K562 (cell line): ENCODE measurements at regions not wholly inside any gene's neighbourhood (a gene's known extent, or its start where the extent isn't known, plus 50 kb on each side); places are given as distances from the start of the nearest gene placed in this dataset.

ENCODE experiments used
- ATAC-seq: fragments of 200-7000 bp; cut with Tn5 transposase; 3 replicates; pipeline ENCODE4 v1.9.1; 2020; ENCODE audit warnings: moderate library complexity
- BruUV-seq: library from RNA; stranded (reverse); fragments of 400-500 nt; replicated peaks from 2 replicates; lab custom pipeline; 2021; lab: Mats Ljungman, UMichigan
- CTCF ChIA-PET: fragments of 300-600 bp; formaldehyde crosslinking; extraction: SDS; loops from one replicate; lab custom pipeline; 2021; ENCODE audit warnings: low intra/inter-chr PET ratio; lab: Yijun Ruan, JAX
- POLR2A ChIA-PET: fragments of 300-600, 350-650 bp; sonication (Branson Sonifier 250); formaldehyde crosslinking; extraction: SDS; loops from one replicate; lab custom pipeline; 2021; ENCODE audit warnings: antibody characterized with exemption, inconsistent platforms; lab: Yijun Ruan, JAX
- DNase-seq, 4 experiments: peaks; one replicate each; pipeline versions ENCODE4 v3.0.0 to v3.0.0-alpha.2; 2011 to 2018; ENCODE audit warnings: low spot score in 3 of 4, mixed read lengths in 3 of 4; ENCODE audit errors: extremely low read depth in 1 of 4
- FAIRE-seq: peaks from 2 replicates; lab custom pipeline; 2011; peaks lifted over from hg19 to GRCh38; lab: Jason Lieb, UNC
- H2AFZ ChIP-seq: 2 replicates; pipeline ENCODE4 v1.6.0; 2011; ENCODE audit warnings: low read depth, low read length, control low read depth, inconsistent platforms
- H3K27ac ChIP-seq: fragments of 200-600 bp; 3 replicates; pipeline ENCODE4 v1.8.0; 2011; ENCODE audit warnings: low read depth, mild to moderate bottlenecking, control low read depth, inconsistent platforms, low read length, moderate library complexity, mixed read lengths; ENCODE audit errors: extremely low read depth
- H3K27me3 ChIP-seq, 2 experiments: fragments of 300-600 bp in 1 of 2; 2 replicates in 1 of 2; 3 replicates in 1 of 2; pipeline versions ENCODE4 v1.6.0 to v1.8.0; 2011; ENCODE audit warnings: inconsistent platforms in 2 of 2, low read length in 2 of 2, mild to moderate bottlenecking in 1 of 2, mixed read lengths in 1 of 2, moderate library complexity in 1 of 2; ENCODE audit not compliant: control insufficient read depth in 2 of 2, insufficient read depth in 2 of 2
- H3K36me3 ChIP-seq: fragments of 300-600 bp; 3 replicates; pipeline ENCODE4 v1.8.0; 2011; ENCODE audit warnings: mild to moderate bottlenecking, low read length, inconsistent platforms; ENCODE audit not compliant: control insufficient read depth, insufficient read depth
- H3K4me1 ChIP-seq, 2 experiments: fragments of 200-600 bp in 1 of 2; replicated peaks in 1 of 2; 2 replicates in 1 of 2; 3 replicates in 1 of 2; pipeline versions ENCODE4 v1.5.1 to v1.8.0; 2011; ENCODE audit warnings: inconsistent platforms in 2 of 2, low read length in 2 of 2, mild to moderate bottlenecking in 1 of 2, mixed read lengths in 1 of 2, moderate library complexity in 1 of 2; ENCODE audit not compliant: control insufficient read depth in 2 of 2, insufficient read depth in 2 of 2
- H3K4me2 ChIP-seq: 2 replicates; pipeline ENCODE4 v1.6.1; 2011; ENCODE audit warnings: low read length, control low read depth, inconsistent platforms, mixed read lengths; ENCODE audit not compliant: insufficient read depth
- H3K4me3 ChIP-seq: fragments of 200-600 bp; sonication (generic), shearing (Covaris generic); 2 replicates; pipeline ENCODE4 v1.5.1; 2016; ENCODE audit warnings: control low read depth, inconsistent platforms
- H3K79me2 ChIP-seq: fragments of 200-600 bp; 3 replicates; pipeline ENCODE4 v1.8.0; 2011; ENCODE audit warnings: low read length, inconsistent platforms; ENCODE audit not compliant: control insufficient read depth, insufficient read depth
- H3K9ac ChIP-seq, 2 experiments: 2 replicates each; pipeline versions ENCODE4 v1.6.0 to v1.6.1; 2011; ENCODE audit warnings: low read depth in 2 of 2, low read length in 2 of 2, control low read depth in 1 of 2, inconsistent platforms in 1 of 2, mild to moderate bottlenecking in 1 of 2, mixed read lengths in 1 of 2; ENCODE audit not compliant: insufficient read depth in 1 of 2
- H3K9me1 ChIP-seq: one replicate; pipeline ENCODE4 v1.6.0; 2011; ENCODE audit warnings: inconsistent platforms, mild to moderate bottlenecking, low read length, moderate library complexity; ENCODE audit not compliant: control insufficient read depth, insufficient read depth
- H3K9me3 ChIP-seq: replicated peaks from 2 replicates; pipeline ENCODE4 v1.5.1; 2011; ENCODE audit warnings: low read depth, low read length, inconsistent platforms; ENCODE audit not compliant: control insufficient read depth, insufficient read depth
- H4K20me1 ChIP-seq: replicated peaks from 2 replicates; pipeline ENCODE4 v1.6.1; 2011; ENCODE audit warnings: low read length, inconsistent platforms, mixed read lengths; ENCODE audit not compliant: control insufficient read depth, insufficient read depth
- CBFA2T2 ChIP-seq: fragments of 450-650 bp; conservative IDR thresholded peaks from 2 replicates; pipeline ENCODE4 v1.6.1; 2017; ENCODE audit warnings: mild to moderate bottlenecking
- ETV1 ChIP-seq: fragments of 450-650 bp; conservative IDR thresholded peaks from 2 replicates; pipeline ENCODE4 v1.6.1; 2016; ENCODE audit warnings: missing genetic modification characterization, control low read depth, low read depth, missing compliant biosample characterization
- IRF1 ChIP-seq: sonication (generic); formaldehyde crosslinking; IDR thresholded peaks from 2 replicates; pipeline ENCODE4 v1.8.0; 2022; ENCODE audit warnings: missing genetic modification reagents, mild to moderate bottlenecking, borderline replicate concordance
- NELFE ChIP-seq: IDR thresholded peaks from 2 replicates; pipeline ENCODE4 v1.6.1; 2011; ENCODE audit warnings: mild to moderate bottlenecking; ENCODE audit not compliant: insufficient read depth, insufficient read length
- POLR2A ChIP-seq: fragments of 450-650 bp; conservative IDR thresholded peaks from 2 replicates; pipeline ENCODE4 v1.6.1; 2016
- ZNF316 ChIP-seq: fragments of 450-650 bp; IDR thresholded peaks from 2 replicates; pipeline ENCODE4 v1.6.1; 2016
- ZNF507 ChIP-seq: conservative IDR thresholded peaks from 2 replicates; pipeline ENCODE4 v1.6.1; 2017; ENCODE audit warnings: missing genetic modification characterization, missing compliant biosample characterization
- ZNF644 ChIP-seq: fragments of 200-800 bp; sonication (Bioruptor generic); IDR thresholded peaks from 2 replicates; pipeline ENCODE4 v1.6.1; 2016; ENCODE audit warnings: low read depth, missing genetic modification characterization, missing compliant biosample characterization
- WGBS: fragments of 100-300 bp; shearing (Covaris generic); methylation state at CpG from one replicate; pipeline ENCODE4 v1.1.6; 2016; ENCODE audit warnings: low coverage, mixed read lengths; ENCODE audit not compliant: insufficient coverage; ENCODE audit errors: missing lambda C conversion rate; 5-methylcytosine and 5-hydroxymethylcytosine counted together
- in situ Hi-C: fragments of 300-500 bp; cut with MboI; formaldehyde crosslinking; loops from 4 replicates; pipeline ENCODE4 v1.15.0; 2018; ENCODE audit warnings: inconsistent platforms, mixed read lengths
- intact Hi-C: fragments of 100-400 bp; cut with micrococcal nuclease; formaldehyde crosslinking; loops from 2 replicates; pipeline ENCODE4 v1.14.2; 2022
- TF ChIP-seq, protein P1 (sequence below): fragments of 250-450 bp; sonication (Bioruptor Pico); IDR thresholded peaks from 2 replicates; pipeline ENCODE4 v1.8.0; 2021; ENCODE audit warnings: moderate library complexity, mild to moderate bottlenecking, inconsistent platforms
- TF ChIP-seq, protein P2 (sequence below): fragments of 250-450 bp; sonication (Bioruptor Pico); IDR thresholded peaks from 2 replicates; pipeline ENCODE4 v1.5.0; 2020; ENCODE audit warnings: mild to moderate bottlenecking, borderline replicate concordance

- TF ChIP-seq NELFE: no peak
- no peak for TF ChIP-seq ZNF644
- no peak for TF ChIP-seq ZNF316
- TF ChIP-seq POLR2A: no peak
Measured at GRCh38 chr10:93173967-93174845, 100.5 kb downstream of the CYP26A1 start (continued).

DNA sequence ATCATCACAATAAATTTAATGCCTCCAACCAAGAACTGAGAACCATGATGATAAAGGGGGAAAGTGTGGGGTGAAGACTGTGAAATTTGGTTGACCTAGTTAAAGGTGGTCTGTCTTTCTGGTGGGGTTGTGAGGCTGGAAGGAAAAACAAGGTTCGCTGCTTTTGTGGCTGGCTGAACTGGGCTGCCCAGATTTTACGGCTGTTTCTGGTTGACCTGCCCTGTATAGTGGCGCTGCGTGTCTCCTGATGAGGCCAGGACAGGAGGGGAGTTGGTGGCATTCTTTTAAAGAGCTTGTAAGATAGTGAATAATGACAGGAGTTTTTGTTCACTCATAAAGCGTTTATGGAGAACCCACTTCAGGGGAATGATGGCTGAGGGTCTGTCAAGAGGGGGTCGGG is 101.8 kb downstream of the CYP26A1 start:
- FAIRE-seq: no peak
- TF ChIP-seq IRF1 (CRISPR knock-in tag): no peak
- TF ChIP-seq, protein P1, sequence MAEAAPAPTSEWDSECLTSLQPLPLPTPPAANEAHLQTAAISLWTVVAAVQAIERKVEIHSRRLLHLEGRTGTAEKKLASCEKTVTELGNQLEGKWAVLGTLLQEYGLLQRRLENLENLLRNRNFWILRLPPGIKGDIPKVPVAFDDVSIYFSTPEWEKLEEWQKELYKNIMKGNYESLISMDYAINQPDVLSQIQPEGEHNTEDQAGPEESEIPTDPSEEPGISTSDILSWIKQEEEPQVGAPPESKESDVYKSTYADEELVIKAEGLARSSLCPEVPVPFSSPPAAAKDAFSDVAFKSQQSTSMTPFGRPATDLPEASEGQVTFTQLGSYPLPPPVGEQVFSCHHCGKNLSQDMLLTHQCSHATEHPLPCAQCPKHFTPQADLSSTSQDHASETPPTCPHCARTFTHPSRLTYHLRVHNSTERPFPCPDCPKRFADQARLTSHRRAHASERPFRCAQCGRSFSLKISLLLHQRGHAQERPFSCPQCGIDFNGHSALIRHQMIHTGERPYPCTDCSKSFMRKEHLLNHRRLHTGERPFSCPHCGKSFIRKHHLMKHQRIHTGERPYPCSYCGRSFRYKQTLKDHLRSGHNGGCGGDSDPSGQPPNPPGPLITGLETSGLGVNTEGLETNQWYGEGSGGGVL (CRISPR knock-in tag): no peak
- no peak for TF ChIP-seq CBFA2T2
- no peak for TF ChIP-seq ZNF507 (tag)
- TF ChIP-seq, protein P2, sequence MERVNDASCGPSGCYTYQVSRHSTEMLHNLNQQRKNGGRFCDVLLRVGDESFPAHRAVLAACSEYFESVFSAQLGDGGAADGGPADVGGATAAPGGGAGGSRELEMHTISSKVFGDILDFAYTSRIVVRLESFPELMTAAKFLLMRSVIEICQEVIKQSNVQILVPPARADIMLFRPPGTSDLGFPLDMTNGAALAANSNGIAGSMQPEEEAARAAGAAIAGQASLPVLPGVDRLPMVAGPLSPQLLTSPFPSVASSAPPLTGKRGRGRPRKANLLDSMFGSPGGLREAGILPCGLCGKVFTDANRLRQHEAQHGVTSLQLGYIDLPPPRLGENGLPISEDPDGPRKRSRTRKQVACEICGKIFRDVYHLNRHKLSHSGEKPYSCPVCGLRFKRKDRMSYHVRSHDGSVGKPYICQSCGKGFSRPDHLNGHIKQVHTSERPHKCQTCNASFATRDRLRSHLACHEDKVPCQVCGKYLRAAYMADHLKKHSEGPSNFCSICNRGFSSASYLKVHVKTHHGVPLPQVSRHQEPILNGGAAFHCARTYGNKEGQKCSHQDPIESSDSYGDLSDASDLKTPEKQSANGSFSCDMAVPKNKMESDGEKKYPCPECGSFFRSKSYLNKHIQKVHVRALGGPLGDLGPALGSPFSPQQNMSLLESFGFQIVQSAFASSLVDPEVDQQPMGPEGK: no peak
- TF ChIP-seq ETV1 (tag): no peak

More for the DNA sequence above, 101.8 kb downstream of the CYP26A1 start:
- H3K27ac ChIP-seq: no peak overlapping the region
- peaks cover 0 to 2% of the 10 kb centered on the region in 2 experiments; a peak in 2 of 5 replicates for H3K4me1 ChIP-seq
- H3K9ac ChIP-seq: no peak overlapping the region
- intact Hi-C loops (no loop called here), in situ Hi-C loops (no loop called here)
- ATAC-seq: no peak
- no peak overlapping the region for H3K4me3 ChIP-seq
- H3K79me2 ChIP-seq: no peaks in the 10 kb centered on the region
- H3K4me2 ChIP-seq: no peak overlapping the region
- no peak for DNase-seq
- ChIA-PET POLR2A (no interaction called here), CTCF (no interaction called here)
- H2AFZ ChIP-seq: no peak overlapping the region
- no TSS peak for BruUV-seq
- 3% methylated on average over 4 of the region's 6 CpGs for WGBS
- H3K9me1 ChIP-seq: no peaks in the 10 kb centered on the region
- H3K27me3 ChIP-seq: peaks cover 0 to 5% of the 10 kb centered on the region in 2 experiments; a peak in 2 of 5 replicates
- H4K20me1 ChIP-seq: no peaks in the 10 kb centered on the region
- H3K36me3 ChIP-seq: no peaks in the 10 kb centered on the region
- no peaks in the 10 kb centered on the region for H3K9me3 ChIP-seq
